ENCODE measurements at regions not wholly inside any gene's neighbourhood (a gene's known extent, or its start where the extent isn't known, plus 50 kb on each side); places are given as distances from the start of the nearest gene placed in this dataset.
"Not testable (repeated sequence)": the region's sequence is repeated elsewhere in the genome, so short reads cannot be mapped to it uniquely, and the experiment has no call there.

GRCh38 chr6:18527836-18528743, 140.9 kb downstream of the RNF144B start:
- DNase-seq (ENCODE audit: low read depth in 4 of 4, low spot score in 3 of 4), result no peak

- DNase-seq (ENCODE audit: low read depth in 4 of 4, low spot score in 3 of 4), result no peak
These were observed 143.1 kb downstream of the RNF144B start for GRCh38 chr6:18530201-18530600.

GRCh38 chr6:18532139-18532538, 145.0 kb downstream of the RNF144B start:
- no peak for DNase-seq (ENCODE audit: low read depth in 4 of 4, low spot score in 3 of 4)

GRCh38 chr6:18533793-18534192, 146.6 kb downstream of the RNF144B start:
- DNase-seq (ENCODE audit: low read depth in 4 of 4, low spot score in 3 of 4), result no peak

- DNase-seq (ENCODE audit: low read depth in 4 of 4, low spot score in 3 of 4), result no peak
These were observed 149.5 kb downstream of the RNF144B start for GRCh38 chr6:18536591-18537055.

DNA sequence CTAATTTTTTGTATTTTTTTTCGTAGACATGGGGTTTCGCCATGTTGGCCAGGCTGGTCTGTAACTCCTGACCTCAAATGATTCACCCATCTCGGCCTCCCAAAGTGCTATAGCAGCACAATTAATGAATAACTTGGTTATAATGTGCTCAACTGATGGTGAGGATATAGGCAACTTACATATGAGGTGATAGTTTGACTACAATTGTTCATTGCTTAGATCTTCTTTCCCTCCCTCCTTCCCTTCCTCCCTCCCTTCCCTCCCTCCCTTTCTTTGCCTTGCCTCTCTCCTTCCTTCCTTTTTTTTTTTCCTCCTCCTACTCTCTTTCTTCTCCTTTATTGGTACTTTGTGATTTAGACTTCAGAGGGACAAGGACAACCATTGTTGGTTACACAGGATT, 151.2 kb downstream of the RNF144B start:
- DNase-seq (ENCODE audit: low read depth in 4 of 4, low spot score in 3 of 4), result no peak

DNA sequence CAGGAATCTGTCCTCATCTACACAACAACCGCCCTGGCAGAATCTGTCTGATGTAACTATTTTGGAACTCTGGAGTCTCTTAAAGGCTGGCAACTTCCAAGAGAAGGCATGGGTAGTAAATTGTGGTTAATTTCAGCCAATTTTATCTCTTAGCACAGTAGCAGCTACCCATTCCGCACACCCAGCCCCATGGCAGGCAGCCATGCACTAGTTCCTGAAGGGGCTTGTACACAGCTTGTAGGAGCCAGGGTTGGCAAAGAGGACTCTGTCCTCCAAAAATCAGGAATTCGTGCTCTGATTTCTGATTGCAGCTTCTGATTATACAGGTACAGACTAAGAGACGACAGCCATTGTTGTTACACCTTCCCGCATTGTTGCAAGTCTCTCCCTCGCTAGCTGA, 155.9 kb downstream of the RNF144B start:
- no peak for DNase-seq (ENCODE audit: low read depth in 4 of 4, low spot score in 3 of 4)

DNA sequence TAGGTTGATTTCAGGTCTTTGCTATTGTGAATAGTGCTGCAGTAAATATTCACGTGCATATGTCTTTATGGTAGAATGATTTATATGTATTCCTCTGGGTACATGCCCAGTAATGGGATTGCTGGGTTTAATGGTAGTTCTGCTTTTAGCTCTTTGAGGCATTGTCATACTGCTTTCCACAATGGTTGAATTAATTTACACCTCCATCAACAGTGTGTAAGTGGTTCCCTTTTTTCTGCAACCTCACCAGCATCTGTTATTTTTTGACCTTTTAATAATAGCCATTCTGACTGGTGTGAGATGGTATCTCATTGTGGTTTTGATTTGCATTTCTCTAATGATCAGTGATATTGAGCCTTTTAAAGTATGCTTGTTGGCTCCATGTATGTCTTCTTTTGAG, 158.0 kb downstream of the RNF144B start:
- not testable (repeated sequence) for DNase-seq (ENCODE audit: low read depth in 4 of 4, low spot score in 3 of 4)

GRCh38 chr6:18545726-18546125, 158.6 kb downstream of the RNF144B start:
- DNase-seq (ENCODE audit: low read depth in 4 of 4, low spot score in 3 of 4), result no peak

- no peak for DNase-seq (ENCODE audit: low read depth in 4 of 4, low spot score in 3 of 4)
These were observed 163.0 kb downstream of the RNF144B start for GRCh38 chr6:18550119-18550518.

GRCh38 chr6:18551228-18551627, 164.1 kb downstream of the RNF144B start:
- no peak for DNase-seq (ENCODE audit: low read depth in 4 of 4, low spot score in 3 of 4)

DNA sequence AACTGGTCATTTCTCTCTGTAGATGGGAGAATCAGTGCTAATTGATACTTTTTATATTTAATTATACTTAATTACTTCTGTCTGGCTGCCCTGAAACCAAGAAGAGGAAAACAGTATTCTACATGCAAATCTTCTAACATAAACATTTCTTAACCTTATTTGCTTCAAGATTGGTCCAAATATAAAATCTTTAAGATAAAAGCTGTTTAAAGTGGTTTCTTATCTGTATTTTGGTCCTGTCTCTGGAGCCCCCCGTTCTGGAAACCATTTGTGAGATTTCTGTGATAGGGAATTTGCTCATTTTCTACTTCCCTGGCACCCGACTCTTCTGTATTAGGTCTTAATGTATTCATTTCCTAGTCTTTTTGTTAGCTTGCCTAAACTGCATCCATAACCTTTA, 168.6 kb downstream of the RNF144B start:
- DNase-seq (ENCODE audit: low read depth in 4 of 4, low spot score in 3 of 4), result no peak

- DNase-seq (ENCODE audit: low read depth in 4 of 4, low spot score in 3 of 4), result no peak
These were observed 174.0 kb downstream of the RNF144B start for GRCh38 chr6:18561037-18561750.

GRCh38 chr6:18562726-18563125, 175.6 kb downstream of the RNF144B start:
- DNase-seq (ENCODE audit: low read depth in 4 of 4, low spot score in 3 of 4), result no peak

DNA sequence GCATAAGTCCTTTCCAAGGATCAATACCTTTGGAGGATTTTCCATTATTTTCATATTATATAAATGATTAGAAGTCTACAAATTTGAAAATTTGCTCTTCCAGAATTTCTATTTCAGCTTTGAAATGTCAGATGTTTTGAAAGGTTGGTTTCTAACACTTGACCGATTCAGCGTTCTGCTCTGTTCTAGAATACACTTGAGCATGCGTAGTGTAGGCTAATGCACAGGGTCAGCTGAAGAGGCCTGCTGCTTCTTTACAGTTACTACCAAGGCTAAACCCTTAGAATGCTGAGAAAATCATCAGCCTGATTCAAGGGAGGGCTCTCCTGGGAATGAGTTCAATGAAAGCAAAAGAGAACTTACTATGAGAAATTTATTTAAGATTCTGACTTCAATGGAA, 177.6 kb downstream of the RNF144B start:
- no peak for DNase-seq (ENCODE audit: low read depth in 4 of 4, low spot score in 3 of 4)

DNA sequence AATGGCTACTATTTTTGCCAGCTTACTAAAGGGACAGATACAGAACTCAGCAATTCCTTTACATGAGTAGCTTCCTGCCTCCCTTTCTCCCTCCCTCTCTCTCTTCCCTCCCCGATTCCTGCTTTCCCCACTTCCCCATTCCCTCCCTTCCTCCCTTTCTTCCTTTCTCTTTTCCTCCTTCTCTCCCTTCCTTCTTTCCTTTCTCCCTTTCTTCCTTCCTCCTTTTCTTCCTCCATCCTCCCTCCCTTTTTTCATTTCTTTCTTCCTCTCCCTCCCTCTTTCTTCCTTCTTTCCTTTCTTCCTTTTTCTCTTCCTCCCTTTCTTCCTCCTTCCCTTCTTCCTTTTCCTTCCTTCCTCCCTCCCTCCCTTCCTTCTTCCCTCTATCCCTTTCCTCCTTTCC, 178.1 kb downstream of the RNF144B start:
- no peak for DNase-seq (ENCODE audit: low read depth in 4 of 4, low spot score in 3 of 4)

DNA sequence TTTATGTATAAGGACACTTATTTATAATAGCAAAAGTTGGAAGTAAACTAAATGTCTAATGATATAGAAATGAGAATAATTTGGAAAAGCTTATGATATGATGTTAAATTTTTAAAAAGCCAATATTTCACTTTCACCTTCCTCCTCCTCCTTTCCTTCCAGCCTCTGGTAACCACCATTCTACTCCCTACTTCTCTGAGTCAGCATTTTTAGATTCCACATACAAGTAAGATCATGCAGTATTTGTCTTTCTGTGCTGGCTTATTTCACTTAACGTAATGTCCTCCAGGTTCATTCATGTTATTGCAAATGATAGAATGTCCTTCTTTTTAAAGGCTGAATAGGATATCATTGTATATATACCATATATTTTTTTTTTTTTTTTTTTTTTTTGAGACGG, 180.2 kb downstream of the RNF144B start:
- DNase-seq (ENCODE audit: low read depth in 4 of 4, low spot score in 3 of 4), result no peak

DNA sequence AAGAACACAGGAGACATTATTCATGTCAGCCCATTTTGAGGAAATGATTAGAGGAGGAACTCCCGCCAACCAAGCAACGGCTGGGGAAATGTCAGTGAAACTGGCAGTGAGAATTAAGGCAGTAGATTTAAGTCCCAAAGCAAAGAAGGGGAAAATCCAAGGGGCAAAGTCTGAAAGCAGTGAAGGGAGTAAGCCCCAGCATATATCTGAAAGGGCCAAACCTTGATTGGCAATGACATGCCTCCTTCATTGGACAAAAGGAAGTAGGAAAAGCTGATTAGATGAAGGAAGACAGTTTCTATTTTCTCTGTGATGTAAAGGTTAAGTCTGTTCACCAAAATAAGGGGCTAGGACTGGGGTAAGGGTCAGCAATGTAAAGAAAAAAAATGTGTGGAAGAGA, 190.3 kb downstream of the RNF144B start:
- no peak for DNase-seq (ENCODE audit: low read depth in 4 of 4, low spot score in 3 of 4)

- no peak for DNase-seq (ENCODE audit: low read depth in 4 of 4, low spot score in 3 of 4)
These were observed 192.0 kb downstream of the RNF144B start for GRCh38 chr6:18579166-18579565.

DNA sequence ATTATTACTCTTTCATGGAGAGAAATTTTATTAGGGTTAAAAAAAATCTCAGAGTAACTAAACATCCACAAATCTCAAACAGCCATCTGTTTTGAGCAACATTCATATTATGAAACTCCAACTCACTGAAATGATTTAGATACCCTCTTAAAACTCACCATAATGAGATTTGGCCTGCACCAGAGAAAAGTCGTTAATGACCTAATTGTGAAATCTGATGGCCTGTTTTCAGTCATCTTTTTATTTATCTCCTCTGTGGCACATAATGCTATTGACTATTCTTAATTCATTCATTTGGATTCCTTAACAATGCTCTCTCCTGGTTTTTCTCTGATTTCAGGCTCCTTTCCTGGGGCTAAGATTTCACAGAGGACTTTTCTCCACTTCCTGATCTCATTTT, 192.7 kb downstream of the RNF144B start:
- no peak for DNase-seq (ENCODE audit: low read depth in 4 of 4, low spot score in 3 of 4)

DNA sequence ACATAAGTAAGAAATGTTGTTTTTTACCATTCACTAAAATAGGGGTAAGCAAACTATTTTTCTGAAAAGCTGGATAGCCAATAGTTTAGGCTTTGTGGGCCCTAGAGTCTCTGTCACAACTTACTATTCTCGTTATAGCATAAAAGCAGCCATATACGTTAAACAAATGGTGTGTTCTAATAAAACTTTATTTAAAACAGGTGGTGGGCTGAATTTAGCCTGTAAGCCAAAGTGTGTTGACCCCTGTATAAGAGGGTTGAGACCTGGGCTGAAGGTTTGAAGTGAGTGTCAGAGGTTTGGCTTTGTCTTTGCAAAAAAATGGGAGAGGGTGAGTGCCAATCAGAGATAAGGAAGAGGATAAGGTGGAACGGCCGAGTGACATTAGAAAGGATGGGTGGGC, 197.2 kb downstream of the RNF144B start:
- DNase-seq (ENCODE audit: low read depth in 4 of 4, low spot score in 3 of 4), result no peak

DNA sequence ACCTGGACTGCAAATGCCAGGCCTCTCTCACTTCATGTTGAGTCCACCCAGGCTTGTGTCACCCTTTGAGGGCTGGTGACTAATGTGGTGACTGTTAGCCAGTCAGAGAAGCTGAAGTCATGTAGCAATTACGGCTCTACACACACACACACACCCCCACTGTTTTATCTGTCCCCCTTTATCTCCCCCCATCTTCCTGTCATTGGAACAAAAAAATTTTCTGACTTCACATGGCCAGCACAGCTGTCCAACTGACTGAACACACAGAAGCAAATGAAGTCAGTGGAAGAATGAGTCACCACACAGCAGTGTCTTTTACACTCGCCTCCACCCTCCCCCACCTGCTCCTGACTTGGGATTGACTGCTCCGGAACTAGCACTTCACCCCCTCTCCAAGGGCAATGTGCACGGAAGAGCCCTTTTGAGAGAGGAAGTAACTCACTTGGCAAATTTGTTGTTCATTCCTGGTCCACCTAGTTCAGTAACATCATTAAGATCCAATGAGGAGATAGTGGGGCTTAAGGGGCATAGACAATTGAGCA, 198.0 kb downstream of the RNF144B start:
- no peak for DNase-seq (ENCODE audit: low read depth in 4 of 4, low spot score in 3 of 4)
